Panc1 (cell line): ENCODE measurements at regions not wholly inside any gene's neighbourhood (a gene's known extent, or its start where the extent isn't known, plus 50 kb on each side); places are given as distances from the start of the nearest gene placed in this dataset.

ENCODE experiments used
- ATAC-seq: fragments of 200-7000 bp; cut with Tn5 transposase; 2 replicates; pipeline ENCODE4 v1.9.1; 2020; ENCODE audit warnings: mild to moderate bottlenecking, moderate library complexity
- BruUV-seq: library from RNA; stranded (reverse); fragments of 400-500 nt; replicated peaks from 2 replicates; lab custom pipeline; 2021; lab: Mats Ljungman, UMichigan
- CTCF ChIA-PET: fragments of 300-600 bp; sonication (Branson Sonifier 250); formaldehyde crosslinking; loops from one replicate; lab custom pipeline; 2022; ENCODE audit warnings: antibody characterized with exemption; lab: Charles Lee
- POLR2A ChIA-PET: fragments of 300-600 bp; sonication (Branson Sonifier 250); formaldehyde crosslinking; loops from one replicate; lab custom pipeline; 2022; ENCODE audit warnings: antibody characterized with exemption; lab: Charles Lee
- DNase-seq: peaks from one replicate; pipeline ENCODE4 v3.0.0-alpha.2; 2010; ENCODE audit warnings: low read depth, low spot score
- H3K27ac ChIP-seq: 2 replicates; pipeline ENCODE4 v1.5.1; 2011; ENCODE audit warnings: mild to moderate bottlenecking, low read length, inconsistent platforms
- H3K27me3 ChIP-seq: fragments of 200-500 bp; sonication (Bioruptor generic); 2 replicates; pipeline ENCODE4 v1.6.0; 2014; ENCODE audit warnings: low read length, inconsistent platforms; ENCODE audit not compliant: control insufficient read depth, insufficient read depth
- H3K36me3 ChIP-seq: fragments of 200-500 bp; sonication (Bioruptor generic); 2 replicates; pipeline ENCODE4 v1.5.1; 2014; ENCODE audit warnings: inconsistent platforms, mild to moderate bottlenecking, low read length, moderate library complexity; ENCODE audit not compliant: control insufficient read depth, insufficient read depth
- H3K4me1 ChIP-seq: 2 replicates; pipeline ENCODE4 v1.5.1; 2011; ENCODE audit warnings: inconsistent platforms, mild to moderate bottlenecking, low read length, moderate library complexity; ENCODE audit not compliant: control insufficient read depth, insufficient read depth
- H3K4me3 ChIP-seq, 2 experiments: 2 replicates each; pipeline ENCODE4 v1.5.1; 2011 to 2012; ENCODE audit warnings: low read depth in 2 of 2, low read length in 2 of 2, mild to moderate bottlenecking in 2 of 2, inconsistent platforms in 1 of 2, moderate library complexity in 1 of 2
- H3K9me3 ChIP-seq: fragments of 200-500 bp; sonication (Bioruptor generic); 2 replicates; pipeline ENCODE4 v1.5.1; 2014; ENCODE audit warnings: low read depth, mild to moderate bottlenecking, inconsistent platforms, low read length, moderate library complexity; ENCODE audit not compliant: control insufficient read depth, insufficient read depth
- POLR2AphosphoS5 ChIP-seq: IDR thresholded peaks from 2 replicates; pipeline ENCODE4 v1.6.1; 2012; ENCODE audit warnings: mild to moderate bottlenecking, low read depth, low read length, moderate library complexity
- REST ChIP-seq, 2 experiments: IDR thresholded peaks; 2 replicates each; pipeline ENCODE4 v1.6.1; 2011 to 2012; ENCODE audit warnings: low read depth in 2 of 2, control low read depth in 1 of 2, low read length in 1 of 2, mild to moderate bottlenecking in 1 of 2, moderate library complexity in 1 of 2; ENCODE audit not compliant: insufficient read depth in 1 of 2
- SIN3A ChIP-seq: IDR thresholded peaks from 2 replicates; pipeline ENCODE4 v1.6.1; 2012; ENCODE audit warnings: low read depth, mild to moderate bottlenecking, low read length, moderate library complexity, borderline replicate concordance; ENCODE audit not compliant: insufficient read depth
- TCF7L2 ChIP-seq: IDR thresholded peaks from 2 replicates; pipeline ENCODE4 v1.6.1; 2011; ENCODE audit warnings: mild to moderate bottlenecking, low read depth, low read length, inconsistent platforms
- in situ Hi-C: cut with HindIII; loops from 2 replicates; pipeline ENCODE4 v1.10.0; 2016; ENCODE audit warnings: low sequenced_read_pairs, low pct_unique_long_range_greater_than_20kb
- intact Hi-C: fragments of 100-400 bp; cut with micrococcal nuclease; formaldehyde crosslinking; loops from one replicate; pipeline ENCODE4 v1.10.0; 2022; ENCODE audit not compliant: unreplicated experiment
- TF ChIP-seq, protein P1 (sequence below): fragments of 450-650 bp; IDR thresholded peaks from 2 replicates; pipeline ENCODE4 v1.5.1; 2017; ENCODE audit warnings: mild to moderate bottlenecking

- Histone ChIP-seq H3K36me3 (no peaks in the 10 kb centered on the region), H3K27me3 (no peaks in the 10 kb centered on the region), H3K27ac (no peak overlapping the region), H3K4me1 (no peaks in the 10 kb centered on the region), H3K9me3 (no peaks in the 10 kb centered on the region), H3K4me3 (no peak overlapping the region)
- ChIA-PET POLR2A (no interaction called here), CTCF (no interaction called here)
- DNase-seq (no peak), ATAC-seq (no peak)
- BruUV-seq = no TSS peak
- in situ Hi-C loops (no loop called here), intact Hi-C loops (no loop called here)
- TF ChIP-seq TCF7L2 = no peak
- no peak for TF ChIP-seq SIN3A
- TF ChIP-seq, protein P1, sequence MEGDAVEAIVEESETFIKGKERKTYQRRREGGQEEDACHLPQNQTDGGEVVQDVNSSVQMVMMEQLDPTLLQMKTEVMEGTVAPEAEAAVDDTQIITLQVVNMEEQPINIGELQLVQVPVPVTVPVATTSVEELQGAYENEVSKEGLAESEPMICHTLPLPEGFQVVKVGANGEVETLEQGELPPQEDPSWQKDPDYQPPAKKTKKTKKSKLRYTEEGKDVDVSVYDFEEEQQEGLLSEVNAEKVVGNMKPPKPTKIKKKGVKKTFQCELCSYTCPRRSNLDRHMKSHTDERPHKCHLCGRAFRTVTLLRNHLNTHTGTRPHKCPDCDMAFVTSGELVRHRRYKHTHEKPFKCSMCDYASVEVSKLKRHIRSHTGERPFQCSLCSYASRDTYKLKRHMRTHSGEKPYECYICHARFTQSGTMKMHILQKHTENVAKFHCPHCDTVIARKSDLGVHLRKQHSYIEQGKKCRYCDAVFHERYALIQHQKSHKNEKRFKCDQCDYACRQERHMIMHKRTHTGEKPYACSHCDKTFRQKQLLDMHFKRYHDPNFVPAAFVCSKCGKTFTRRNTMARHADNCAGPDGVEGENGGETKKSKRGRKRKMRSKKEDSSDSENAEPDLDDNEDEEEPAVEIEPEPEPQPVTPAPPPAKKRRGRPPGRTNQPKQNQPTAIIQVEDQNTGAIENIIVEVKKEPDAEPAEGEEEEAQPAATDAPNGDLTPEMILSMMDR = no peak
Measured at GRCh38 chr3:82236257-82236656, 474.8 kb upstream of the GBE1 start.

- intact Hi-C loops = no loop called here
- ATAC-seq (no peak), DNase-seq (no peak)
- TF ChIP-seq SIN3A (no peak), POLR2AphosphoS5 (no peak), TCF7L2 (no peak), REST (IDR thresholded peaks at IDR 0.05; ENCODE audit: insufficient read depth in 1 of 2, low read depth in 2 of 2, low read length in 1 of 2) (no peak)
- TF ChIP-seq, protein P1 = no peak
- ChIA-PET CTCF (no interaction called here), POLR2A (no interaction called here)
- BruUV-seq = no TSS peak
- Histone ChIP-seq H3K27ac (no peak overlapping the region), H3K4me1 (no peaks in the 10 kb centered on the region), H3K36me3 (no peaks in the 10 kb centered on the region), H3K4me3 (no peak overlapping the region), H3K27me3 (no peaks in the 10 kb centered on the region), H3K9me3 (no peaks in the 10 kb centered on the region)
- in situ Hi-C loops = no loop called here
Measured at GRCh38 chr3:82229397-82229796, 468.0 kb upstream of the GBE1 start.

GRCh38 chr3:82224661-82225060, 463.2 kb upstream of the GBE1 start:
- Histone ChIP-seq H3K27ac (no peak overlapping the region), H3K4me3 (no peak overlapping the region), H3K36me3 (no peaks in the 10 kb centered on the region), H3K27me3 (no peaks in the 10 kb centered on the region), H3K4me1 (no peaks in the 10 kb centered on the region), H3K9me3 (no peaks in the 10 kb centered on the region)
- no peak for TF ChIP-seq POLR2AphosphoS5
- TF ChIP-seq TCF7L2 = no peak
- TF ChIP-seq SIN3A = no peak
- TF ChIP-seq, protein P1 = no peak
- no peak for TF ChIP-seq REST (IDR thresholded peaks at IDR 0.05; ENCODE audit: insufficient read depth in 1 of 2, low read depth in 2 of 2, low read length in 1 of 2)
- no TSS peak for BruUV-seq
- ChIA-PET CTCF (interaction anchor here (0.6 kb wide), 1 partner anchor 254 kb away, joined by 3 read pairs; no protein-coding TSS in a partner anchor), POLR2A (no interaction called here)
- in situ Hi-C loops (no loop called here), intact Hi-C loops (no loop called here)
- DNase-seq (no peak), ATAC-seq (no peak)
